NCI-H2196 treated with DMSO at 0.1 percent for 48 hours (cell line): ENCODE measurements at regions not wholly inside any gene's neighbourhood (a gene's known extent, or its start where the extent isn't known, plus 50 kb on each side); places are given as distances from the start of the nearest gene placed in this dataset.

Source experiments
- DNase-seq: peaks from one replicate; lab custom pipeline; 2025; ENCODE audit not compliant: unreplicated experiment; lab: John Stamatoyannopoulos, UW

DNA sequence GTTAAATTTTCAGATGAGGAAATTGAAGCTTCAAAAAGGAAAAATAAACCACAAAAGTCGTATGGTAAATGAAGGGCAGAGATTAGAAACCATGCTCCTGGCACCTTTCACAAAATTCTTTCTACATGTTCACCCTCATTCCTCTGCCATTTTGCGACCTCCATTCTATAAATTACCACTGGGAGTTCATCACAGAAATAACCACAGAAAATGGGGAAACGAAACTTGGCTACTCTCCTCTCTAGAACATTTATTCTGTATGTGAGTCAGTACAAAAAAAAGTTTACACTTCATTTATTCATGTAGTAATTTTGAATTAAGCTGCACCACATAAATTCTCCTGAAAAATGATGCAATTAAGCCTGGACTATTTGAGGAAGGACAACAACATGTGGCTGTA lies 320.9 kb upstream of the C1orf87 start:
- DNase-seq = no peak

GRCh38 chr1:60390593-60391282 lies 317.2 kb upstream of the C1orf87 start:
- no peak for DNase-seq

DNA sequence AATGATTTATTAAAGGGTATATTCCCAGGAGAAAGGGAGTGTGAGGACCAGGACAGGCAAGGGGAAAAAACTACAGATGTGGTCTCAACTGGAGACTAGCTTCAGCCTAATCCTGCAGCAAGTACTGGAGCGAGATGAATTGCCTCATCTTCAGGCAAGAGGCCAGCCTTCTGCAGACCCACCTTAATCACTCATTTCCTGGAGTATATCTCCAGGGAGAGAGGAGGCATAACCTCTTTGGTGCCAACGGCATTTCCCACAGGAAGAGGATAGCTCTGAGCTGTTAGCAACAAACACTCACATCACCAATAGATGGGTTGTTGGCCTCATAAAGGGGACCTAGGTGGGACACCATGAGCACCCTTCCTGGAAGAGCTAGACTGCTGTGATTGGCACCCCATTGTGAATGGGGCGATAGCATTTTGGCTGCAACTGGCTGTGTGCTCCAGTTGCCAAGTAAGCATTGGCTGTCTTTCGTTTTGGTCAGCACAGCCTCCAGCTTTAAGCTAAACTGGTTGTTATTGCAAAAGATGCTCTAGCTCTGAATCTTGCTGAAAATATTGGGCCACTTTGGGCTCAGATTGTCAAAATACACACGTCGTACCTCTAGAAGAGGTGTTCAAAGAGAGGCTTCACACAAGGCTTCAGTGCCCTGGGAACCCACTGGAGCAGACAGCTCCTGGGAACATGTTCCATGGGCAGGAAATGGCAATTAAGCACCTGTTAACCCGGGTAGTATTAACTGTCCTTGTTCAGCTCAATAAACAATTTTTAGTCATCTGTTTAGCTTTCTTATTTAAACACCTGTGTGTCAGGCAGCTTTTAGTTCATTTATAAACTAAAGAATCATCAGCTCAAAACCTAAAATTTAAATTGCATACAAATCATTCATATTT lies 314.8 kb upstream of the C1orf87 start:
- peak; percentile 32 for DNase-seq

DNA sequence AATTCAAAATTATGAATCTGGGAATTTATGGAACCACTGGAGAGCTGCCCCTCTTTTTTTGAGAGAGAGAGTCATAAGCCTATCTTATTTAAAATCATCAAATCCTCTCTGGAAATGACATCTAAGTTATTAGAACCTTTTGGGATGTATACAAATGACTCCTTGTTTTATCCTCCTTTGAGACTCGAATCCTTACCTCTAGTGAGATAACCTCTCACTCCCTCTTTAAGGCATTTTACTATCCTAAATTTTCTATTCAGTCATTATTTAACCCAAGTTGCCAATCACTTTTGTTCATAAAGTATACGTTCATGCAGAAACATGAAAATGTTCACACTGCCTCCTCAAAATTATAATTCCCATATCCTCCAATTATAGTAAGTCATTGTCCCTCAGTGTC lies 313.6 kb upstream of the C1orf87 start:
- DNase-seq = no peak

GRCh38 chr1:60386249-60386648 lies 312.7 kb upstream of the C1orf87 start:
- no peak for DNase-seq

DNA sequence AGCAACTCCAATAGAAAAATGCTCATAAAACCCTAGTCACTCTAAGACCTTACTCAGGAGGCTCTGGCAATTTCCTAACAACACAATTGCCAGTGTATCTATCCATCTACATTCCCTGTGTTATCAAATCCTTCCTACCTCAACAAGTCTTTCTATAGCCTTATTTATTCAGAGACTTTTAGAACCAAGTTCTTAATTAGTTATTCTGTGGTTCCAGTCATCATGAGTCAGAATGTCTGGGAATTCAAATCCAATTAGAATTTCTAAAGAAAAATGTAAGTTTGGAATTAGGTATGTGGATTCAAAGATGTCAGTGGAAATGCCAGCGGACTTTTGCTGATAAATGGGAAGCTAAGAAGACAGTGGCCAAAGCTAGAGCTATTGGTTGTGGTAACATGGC lies 302.6 kb upstream of the C1orf87 start:
- DNase-seq = no peak

- DNase-seq = no peak
These were observed 301.0 kb upstream of the C1orf87 start for GRCh38 chr1:60374537-60374936.

- DNase-seq = no peak
These were observed 294.0 kb upstream of the C1orf87 start for GRCh38 chr1:60367532-60367931.

DNA sequence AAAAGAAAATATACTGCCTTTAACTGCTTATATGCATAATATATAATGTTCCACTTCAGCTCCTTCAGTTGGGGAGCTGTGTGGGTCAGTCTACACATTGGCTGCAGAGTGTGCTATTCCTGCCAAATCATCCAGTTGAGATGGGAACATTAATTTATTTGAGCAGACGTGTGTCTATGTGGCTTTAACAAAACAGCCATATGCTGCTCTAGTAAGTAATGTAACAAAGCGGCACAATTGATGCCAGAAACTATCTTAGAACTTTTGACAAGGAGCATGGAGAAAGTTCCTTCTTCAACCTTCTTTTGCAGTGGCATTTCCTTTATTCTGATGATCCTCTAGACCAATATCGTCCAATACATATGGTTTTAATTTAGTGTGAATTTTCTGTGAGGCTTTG lies 285.9 kb upstream of the C1orf87 start:
- no peak for DNase-seq

DNA sequence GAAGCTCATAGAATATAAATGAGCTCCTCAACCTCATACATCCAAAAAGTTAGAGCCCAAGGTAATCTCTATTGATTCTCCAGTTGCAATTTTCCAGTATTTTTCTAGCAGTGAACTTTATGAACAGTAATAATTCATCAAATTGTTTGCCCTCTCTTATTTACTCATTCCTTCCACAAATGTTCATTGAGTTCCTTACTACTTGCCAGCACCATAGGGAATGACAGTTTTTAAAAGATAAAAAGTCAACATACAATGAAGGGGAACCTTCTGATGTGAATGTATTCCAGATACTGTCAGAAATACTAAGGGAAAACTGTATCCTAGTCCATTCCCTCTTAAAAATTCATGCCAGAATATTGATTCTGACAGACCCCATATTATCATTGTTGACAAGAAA lies 277.0 kb upstream of the C1orf87 start:
- DNase-seq = no peak

DNA sequence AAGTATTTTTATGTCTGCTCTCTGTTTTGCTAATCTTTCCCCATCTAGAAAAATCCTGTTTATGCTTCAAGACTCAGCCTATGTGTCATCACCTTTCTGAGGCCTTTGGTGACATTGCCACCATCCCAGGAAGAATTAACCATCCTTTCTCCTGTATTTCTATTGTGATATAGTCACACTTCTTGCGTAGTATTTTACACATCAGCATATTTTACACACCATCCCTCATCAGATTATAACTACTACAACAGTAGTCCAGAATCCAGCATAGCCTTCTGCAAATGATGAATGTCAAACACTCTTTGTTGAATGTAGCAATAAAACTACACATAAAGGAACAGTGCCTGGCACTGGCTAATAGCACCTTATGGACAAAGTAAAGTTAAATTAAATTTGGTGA lies 275.3 kb upstream of the C1orf87 start:
- DNase-seq = no peak

GRCh38 chr1:60345621-60346020 lies 272.1 kb upstream of the C1orf87 start:
- DNase-seq = no peak

DNA sequence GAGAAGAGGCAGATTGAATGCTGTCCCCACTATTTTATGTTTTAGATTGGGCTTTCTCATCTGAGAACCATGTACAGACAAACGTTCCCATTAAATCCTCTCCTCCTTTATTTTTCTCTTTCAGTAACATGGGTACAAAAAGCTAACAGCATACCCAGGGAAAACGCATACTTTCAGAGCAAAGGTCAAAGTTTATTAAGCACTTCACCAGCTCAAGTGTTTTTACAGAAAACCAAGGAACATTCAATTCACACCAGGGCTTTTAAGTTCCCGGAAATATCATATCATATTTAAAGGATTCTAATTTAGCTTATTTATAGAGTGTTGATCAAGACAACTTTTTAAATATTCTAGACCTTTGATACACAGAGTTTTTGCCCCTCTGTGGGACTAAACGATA lies 271.5 kb upstream of the C1orf87 start:
- no peak for DNase-seq

DNA sequence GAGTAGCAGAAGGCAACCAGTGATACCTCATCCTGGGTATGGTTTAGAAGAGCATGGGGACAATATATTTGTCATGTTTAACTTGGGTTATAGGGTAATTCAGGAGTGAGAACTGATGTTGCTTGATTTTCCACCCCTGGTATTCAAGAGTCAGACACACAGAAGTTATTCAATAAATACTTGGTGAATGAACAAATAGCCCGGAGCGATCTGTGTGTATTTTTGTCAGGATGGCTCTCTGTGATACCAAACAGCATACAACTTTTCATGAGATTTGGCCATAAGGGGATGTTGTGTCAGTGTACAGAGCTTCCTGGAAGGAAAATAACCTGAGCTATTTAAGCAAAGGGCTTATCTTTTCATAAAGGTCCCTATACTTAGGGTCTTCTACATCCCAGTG lies 270.2 kb upstream of the C1orf87 start:
- no peak for DNase-seq

GRCh38 chr1:60342569-60342968 lies 269.0 kb upstream of the C1orf87 start:
- DNase-seq = no peak

- no peak for DNase-seq
These were observed 267.7 kb upstream of the C1orf87 start for GRCh38 chr1:60341274-60341673.

GRCh38 chr1:60331647-60332046 lies 258.1 kb upstream of the C1orf87 start:
- no peak for DNase-seq

- DNase-seq = no peak
These were observed 256.1 kb upstream of the C1orf87 start for GRCh38 chr1:60329651-60330050.

DNA sequence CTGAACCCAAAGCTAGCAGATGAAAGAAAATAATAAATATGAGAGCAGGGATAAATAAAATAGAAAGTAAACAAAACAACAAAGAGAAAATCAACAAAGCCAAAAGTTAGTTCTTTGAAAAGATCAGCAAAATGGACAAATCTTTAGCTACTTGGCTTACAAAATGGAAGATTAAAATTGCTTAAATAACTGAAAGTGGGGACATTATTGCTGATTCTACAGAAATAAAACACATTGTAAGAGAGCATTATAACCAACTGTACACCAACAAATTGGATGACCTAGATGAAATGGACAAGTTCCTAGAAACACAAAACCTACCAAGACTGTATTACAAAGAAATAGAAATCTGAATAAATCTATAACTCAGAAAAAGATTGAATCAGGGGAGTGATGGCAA lies 238.3 kb upstream of the C1orf87 start:
- no peak for DNase-seq

DNA sequence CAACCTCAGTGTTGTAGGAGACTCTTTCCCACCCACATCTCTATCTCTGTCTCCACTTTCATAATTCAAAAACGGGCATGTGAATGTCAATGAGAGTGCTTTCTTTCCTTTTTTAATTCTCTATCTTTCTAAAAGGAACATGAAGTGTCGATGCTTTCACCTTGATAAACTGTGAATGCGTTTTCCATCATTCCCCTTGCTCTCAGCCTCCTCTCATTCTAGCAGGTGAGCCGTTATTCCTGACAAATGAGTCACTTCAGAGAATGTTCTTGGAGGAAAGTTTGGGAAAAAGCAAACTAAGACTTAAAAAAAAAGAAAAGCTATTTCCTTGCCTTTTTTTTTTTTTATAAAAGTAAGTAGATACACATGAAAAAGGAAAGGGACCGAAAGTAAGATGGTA lies 226.0 kb upstream of the C1orf87 start:
- DNase-seq = no peak

- no peak for DNase-seq
These were observed 224.7 kb upstream of the C1orf87 start for GRCh38 chr1:60298290-60298689.

GRCh38 chr1:60296794-60297193 lies 223.2 kb upstream of the C1orf87 start:
- DNase-seq = no peak

GRCh38 chr1:60292140-60292539 lies 218.6 kb upstream of the C1orf87 start:
- DNase-seq = no peak
